ENCODE measurements at regions not wholly inside any gene's neighbourhood (a gene's known extent, or its start where the extent isn't known, plus 50 kb on each side); places are given as distances from the start of the nearest gene placed in this dataset.

DNA sequence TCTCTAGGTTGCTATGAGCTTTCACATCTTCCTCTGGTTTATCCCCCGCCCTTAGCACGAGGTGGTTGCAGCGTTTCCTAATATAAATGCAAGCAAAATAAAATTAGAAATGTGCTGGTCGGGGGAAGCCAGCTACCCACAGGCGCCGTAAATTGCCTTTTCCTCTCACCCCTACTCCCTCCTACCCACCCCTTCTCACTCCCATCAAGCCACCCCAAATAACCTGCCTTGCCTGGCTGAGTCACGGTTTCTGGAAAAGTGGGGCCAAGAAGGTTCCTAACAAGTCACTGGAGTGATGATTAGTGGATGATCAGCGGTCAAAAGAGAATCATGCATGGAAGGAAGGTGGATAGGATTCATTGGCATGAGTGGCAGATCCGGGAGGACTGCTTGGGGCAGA lies 120.9 kb upstream of the RBFOX1 start:
- no peaks in the 10 kb centered on the region for H3K4me1 ChIP-seq (ENCODE audit: control insufficient read depth, extremely low read depth, insufficient read depth, low read length)
- no peaks in the 10 kb centered on the region for H3K79me2 ChIP-seq (ENCODE audit: control insufficient read depth, insufficient read depth, low read length)
- no peaks in the 10 kb centered on the region for H4K20me1 ChIP-seq (ENCODE audit: control insufficient read depth, extremely low read depth, insufficient read depth, low read length)
- H3K4me3 ChIP-seq (ENCODE audit: control insufficient read depth in 2 of 3, extremely low read depth in 1 of 3, insufficient read depth in 2 of 3, low read depth in 1 of 3, low read length in 3 of 3), result no peak overlapping the region
- dilution Hi-C loops (cut with MboI; ENCODE audit: extremely low pct_ligation_motif_present, low sequenced_read_pairs), result no loop called here
- no peak overlapping the region for H2AFZ ChIP-seq (ENCODE audit: control insufficient read depth, low read length)
- H3K9me3 ChIP-seq (ENCODE audit: control insufficient read depth, low read depth, low read length), result peaks cover 2% of the 10 kb centered on the region
- H3K36me3 ChIP-seq (ENCODE audit: control insufficient read depth in 2 of 2, extremely low read depth in 1 of 2, insufficient read depth in 2 of 2, low read length in 2 of 2), result no peaks in the 10 kb centered on the region
- no peak overlapping the region for H3K4me2 ChIP-seq (ENCODE audit: control insufficient read depth, extremely low read depth, insufficient read depth, low read depth, low read length)
- H3K27ac ChIP-seq (ENCODE audit: control insufficient read depth, insufficient read depth, low read length), result no peak overlapping the region
- H3K9me1 ChIP-seq (ENCODE audit: control insufficient read depth, extremely low read depth, insufficient read depth, low read length), result no peaks in the 10 kb centered on the region
- no peak overlapping the region for H3K9ac ChIP-seq (ENCODE audit: control insufficient read depth, extremely low read depth, insufficient read depth, low read length)
- FAIRE-seq, result no peak
- H3K27me3 ChIP-seq (ENCODE audit: control insufficient read depth, extremely low read depth, insufficient read depth, low read length), result no peaks in the 10 kb centered on the region
- no peak for TF ChIP-seq EZH2 (IDR thresholded peaks at IDR 0.05; ENCODE audit: low read length)
- no peak for TF ChIP-seq CTCF (optimal IDR thresholded peaks at IDR 0.05 in 1 of 3, IDR thresholded peaks at IDR 0.05 in 1 of 3, conservative IDR thresholded peaks at IDR 0.05 in 1 of 3; ENCODE audit: extremely low read depth in 1 of 3, insufficient read depth in 2 of 3, low read length in 3 of 3)
- DNase-seq (ENCODE audit: low read depth, low spot score), result no peak

DNA sequence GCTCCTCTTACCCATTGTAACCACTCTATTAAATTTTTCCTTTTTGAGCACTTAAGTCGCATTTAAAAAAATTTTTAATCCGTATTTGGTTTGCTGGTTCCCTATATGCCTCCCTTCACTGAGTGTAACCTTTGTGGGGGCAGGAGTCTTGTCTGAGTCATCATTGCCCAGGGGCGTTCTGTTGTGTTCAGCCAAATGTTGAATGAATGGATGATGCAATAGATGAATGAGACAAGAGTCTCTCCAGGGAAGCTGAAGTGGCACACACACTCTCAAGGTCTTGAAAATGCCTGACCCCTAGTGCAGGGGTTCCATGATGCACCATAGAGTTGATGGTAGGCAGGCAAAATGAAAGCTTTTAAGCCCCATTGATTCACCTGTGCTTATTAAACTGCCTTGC lies 123.0 kb upstream of the RBFOX1 start:
- no peak for FAIRE-seq
- Histone ChIP-seq H3K9me3 (ENCODE audit: control insufficient read depth, low read depth, low read length) (peaks cover 3% of the 10 kb centered on the region), H3K4me2 (ENCODE audit: control insufficient read depth, extremely low read depth, insufficient read depth, low read depth, low read length) (no peak overlapping the region), H3K9ac (ENCODE audit: control insufficient read depth, extremely low read depth, insufficient read depth, low read length) (no peak overlapping the region), H3K27ac (ENCODE audit: control insufficient read depth, insufficient read depth, low read length) (no peak overlapping the region), H3K79me2 (ENCODE audit: control insufficient read depth, insufficient read depth, low read length) (no peaks in the 10 kb centered on the region), H3K9me1 (ENCODE audit: control insufficient read depth, extremely low read depth, insufficient read depth, low read length) (no peaks in the 10 kb centered on the region), H2AFZ (ENCODE audit: control insufficient read depth, low read length) (no peak overlapping the region), H4K20me1 (ENCODE audit: control insufficient read depth, extremely low read depth, insufficient read depth, low read length) (no peaks in the 10 kb centered on the region), H3K4me1 (ENCODE audit: control insufficient read depth, extremely low read depth, insufficient read depth, low read length) (no peaks in the 10 kb centered on the region), H3K36me3 (ENCODE audit: control insufficient read depth in 2 of 2, extremely low read depth in 1 of 2, insufficient read depth in 2 of 2, low read length in 2 of 2) (no peaks in the 10 kb centered on the region), H3K4me3 (ENCODE audit: control insufficient read depth in 2 of 3, extremely low read depth in 1 of 3, insufficient read depth in 2 of 3, low read depth in 1 of 3, low read length in 3 of 3) (no peak overlapping the region), H3K27me3 (ENCODE audit: control insufficient read depth, extremely low read depth, insufficient read depth, low read length) (no peaks in the 10 kb centered on the region)
- DNase-seq (ENCODE audit: low read depth, low spot score), result no peak
- no peak for TF ChIP-seq CTCF (optimal IDR thresholded peaks at IDR 0.05 in 1 of 3, IDR thresholded peaks at IDR 0.05 in 1 of 3, conservative IDR thresholded peaks at IDR 0.05 in 1 of 3; ENCODE audit: extremely low read depth in 1 of 3, insufficient read depth in 2 of 3, low read length in 3 of 3)
- TF ChIP-seq EZH2 (IDR thresholded peaks at IDR 0.05; ENCODE audit: low read length), result no peak
- dilution Hi-C loops (cut with MboI; ENCODE audit: extremely low pct_ligation_motif_present, low sequenced_read_pairs), result no loop called here

Data from keratinocyte (primary cell).